KMS-11 (cell line): ENCODE measurements at regions not wholly inside any gene's neighbourhood (a gene's known extent, or its start where the extent isn't known, plus 50 kb on each side); places are given as distances from the start of the nearest gene placed in this dataset.

Experiments
- H2AFZ ChIP-seq: fragments of 200-600 bp; sonication (generic); 2 replicates; pipeline ENCODE4 v1.6.1; 2016; ENCODE audit warnings: antibody characterized with exemption, mixed run types, low read depth
- H3K27ac ChIP-seq: fragments of 200-600 bp; sonication (generic); 2 replicates; pipeline ENCODE4 v1.6.1; 2016; ENCODE audit warnings: mild to moderate bottlenecking, mixed run types
- H3K27me3 ChIP-seq: fragments of 200-600 bp; sonication (generic); 2 replicates; pipeline ENCODE4 v1.6.1; 2017; ENCODE audit warnings: mild to moderate bottlenecking, low read depth, mixed run types, moderate library complexity; ENCODE audit not compliant: insufficient read depth
- H3K36me3 ChIP-seq: fragments of 200-600 bp; sonication (generic); 2 replicates; pipeline ENCODE4 v1.6.1; 2017; ENCODE audit warnings: mild to moderate bottlenecking, mixed run types; ENCODE audit not compliant: insufficient read depth
- H3K4me1 ChIP-seq: fragments of 200-600 bp; sonication (generic); 2 replicates; pipeline ENCODE4 v1.6.1; 2016; ENCODE audit warnings: mild to moderate bottlenecking, low read depth, mixed run types; ENCODE audit not compliant: poor library complexity, severe bottlenecking
- H3K4me2 ChIP-seq: fragments of 200-600 bp; sonication (generic); 2 replicates; pipeline ENCODE4 v1.7.0; 2016; ENCODE audit warnings: mild to moderate bottlenecking, mixed run types
- H3K4me3 ChIP-seq: fragments of 200-600 bp; sonication (generic); IDR thresholded peaks from 2 replicates; pipeline ENCODE4 v1.6.1; 2017; ENCODE audit warnings: low read depth, low read length, mixed read lengths; ENCODE audit not compliant: insufficient read depth
- H3K79me2 ChIP-seq: fragments of 200-600 bp; sonication (generic); 2 replicates; pipeline ENCODE4 v1.6.1; 2016; ENCODE audit warnings: low read depth, mixed run types; ENCODE audit not compliant: insufficient read depth
- H3K9ac ChIP-seq: fragments of 200-600 bp; sonication (generic); 2 replicates; pipeline ENCODE4 v1.6.1; 2016; ENCODE audit warnings: mild to moderate bottlenecking, mixed run types
- H4K20me1 ChIP-seq: fragments of 200-600 bp; sonication (generic); 2 replicates; pipeline ENCODE4 v1.6.1; 2016; ENCODE audit warnings: mild to moderate bottlenecking, mixed run types; ENCODE audit not compliant: insufficient read depth
- CTCF ChIP-seq: fragments of 200-600 bp; sonication (generic); conservative IDR thresholded peaks from 2 replicates; pipeline ENCODE4 v1.6.1; 2017; ENCODE audit warnings: low read depth, mild to moderate bottlenecking, antibody characterized with exemption, low read length, moderate library complexity, mixed read lengths

GRCh38 chr4:96691521-96691920 lies 851.6 kb downstream of the PDHA2 start:
- no peak for TF ChIP-seq CTCF
- Histone ChIP-seq H3K4me3 (no peak overlapping the region), H4K20me1 (no peaks in the 10 kb centered on the region), H3K9ac (no peak overlapping the region), H3K36me3 (no peaks in the 10 kb centered on the region), H3K4me1 (no peaks in the 10 kb centered on the region), H3K27me3 (no peaks in the 10 kb centered on the region), H3K4me2 (no peak overlapping the region), H3K79me2 (no peaks in the 10 kb centered on the region), H3K27ac (no peak overlapping the region), H2AFZ (no peak overlapping the region)

- H3K79me2 ChIP-seq, result no peaks in the 10 kb centered on the region
- no peak overlapping the region for H3K4me2 ChIP-seq
- TF ChIP-seq CTCF, result no peak
- no peak overlapping the region for H2AFZ ChIP-seq
- H3K27me3 ChIP-seq, result no peaks in the 10 kb centered on the region
- no peaks in the 10 kb centered on the region for H3K4me1 ChIP-seq
- no peak overlapping the region for H3K4me3 ChIP-seq
- no peaks in the 10 kb centered on the region for H4K20me1 ChIP-seq
- no peaks in the 10 kb centered on the region for H3K36me3 ChIP-seq
- H3K9ac ChIP-seq, result no peak overlapping the region
- H3K27ac ChIP-seq, result no peak overlapping the region
Measured at GRCh38 chr4:96698831-96699230, 858.9 kb downstream of the PDHA2 start.

- H3K27ac ChIP-seq, result no peak overlapping the region
- no peak for TF ChIP-seq CTCF
- H3K9ac ChIP-seq, result no peak overlapping the region
- no peak overlapping the region for H2AFZ ChIP-seq
- no peaks in the 10 kb centered on the region for H3K79me2 ChIP-seq
- no peaks in the 10 kb centered on the region for H3K36me3 ChIP-seq
- H3K27me3 ChIP-seq, result no peaks in the 10 kb centered on the region
- no peaks in the 10 kb centered on the region for H4K20me1 ChIP-seq
- no peak overlapping the region for H3K4me3 ChIP-seq
- H3K4me2 ChIP-seq, result no peak overlapping the region
- H3K4me1 ChIP-seq, result no peaks in the 10 kb centered on the region
Measured at GRCh38 chr4:96703265-96703664, 863.4 kb downstream of the PDHA2 start.

DNA sequence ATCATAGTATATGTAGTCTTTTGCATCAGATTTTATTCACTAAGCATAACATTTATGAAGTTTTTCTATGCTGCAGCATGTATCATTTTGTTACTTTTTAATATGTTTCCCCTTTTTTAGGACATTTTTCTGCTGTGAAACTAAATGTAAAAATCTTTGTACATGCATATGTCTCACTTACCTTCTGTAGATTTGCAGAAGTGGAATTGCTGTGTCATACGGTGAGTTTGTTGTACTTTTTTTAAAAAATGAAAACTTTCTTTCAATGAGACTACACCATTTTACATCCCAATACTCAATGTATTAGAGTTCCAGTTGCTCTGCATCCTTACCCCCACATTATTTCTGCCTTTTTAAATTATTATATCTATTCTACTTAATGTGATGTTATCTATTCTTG lies 868.9 kb downstream of the PDHA2 start:
- Histone ChIP-seq H3K4me2 (no peak overlapping the region), H4K20me1 (no peaks in the 10 kb centered on the region), H3K9ac (no peak overlapping the region), H3K36me3 (no peaks in the 10 kb centered on the region; the same call in 1 of the 2 replicates), H2AFZ (no peak overlapping the region), H3K4me3 (no peak overlapping the region), H3K27me3 (no peaks in the 10 kb centered on the region), H3K4me1 (no peaks in the 10 kb centered on the region), H3K27ac (no peak overlapping the region), H3K79me2 (no peaks in the 10 kb centered on the region)
- no peak for TF ChIP-seq CTCF
